ENCODE measurements at regions not wholly inside any gene's neighbourhood (a gene's known extent, or its start where the extent isn't known, plus 50 kb on each side); places are given as distances from the start of the nearest gene placed in this dataset.

- Histone ChIP-seq H2AFZ (no peak overlapping the region), H3K4me3 (no peak overlapping the region), H3K4me2 (no peak overlapping the region), H3K27ac (ENCODE audit: low read depth) (no peak overlapping the region), H3K36me3 (ENCODE audit: insufficient read depth) (no peaks in the 10 kb centered on the region), H3F3A (replicated peaks; ENCODE audit: low read depth) (no peaks in the 10 kb centered on the region), H3K4me1 (ENCODE audit: insufficient read depth) (no peaks in the 10 kb centered on the region), H3K27me3 (ENCODE audit: insufficient read depth) (no peaks in the 10 kb centered on the region), H4K20me1 (replicated peaks; ENCODE audit: insufficient read depth) (no peaks in the 10 kb centered on the region), H3K79me2 (replicated peaks; ENCODE audit: insufficient read depth) (no peaks in the 10 kb centered on the region), H3K9me2 (ENCODE audit: insufficient read depth) (no peaks in the 10 kb centered on the region)
- no peak overlapping the region for H3K4me3 Mint-ChIP-seq
- ATAC-seq (no peak), DNase-seq (ENCODE audit: low spot score) (no peak)
- no peaks in the 10 kb centered on the region for H3K36me3 Mint-ChIP-seq (ENCODE audit: low read depth)
- no peak overlapping the region for H3K27ac Mint-ChIP-seq
- H3K4me1 Mint-ChIP-seq, result peaks cover 10% of the 10 kb centered on the region
- peaks cover 10% of the 10 kb centered on the region for H3K27me3 Mint-ChIP-seq (ENCODE audit: insufficient read depth, low read depth, poor library complexity)
- peaks cover 3% of the 10 kb centered on the region; the same call in 2 of the 3 replicates for H3K9me3 Mint-ChIP-seq
- no peak for TF ChIP-seq NANOG (IDR thresholded peaks at IDR 0.05; ENCODE audit: borderline replicate concordance)
- no peak for TF ChIP-seq CTCF (conservative IDR thresholded peaks at IDR 0.05; ENCODE audit: low read depth in 2 of 2)
- TF ChIP-seq CREB1 (CRISPR knock-in tag; IDR thresholded peaks at IDR 0.05; ENCODE audit: low read depth), result no peak
- no peak for TF ChIP-seq EZH2 (IDR thresholded peaks at IDR 0.05; ENCODE audit: low read depth, unreplicated experiment)
- no peak for TF ChIP-seq ZNF462 (CRISPR knock-in tag; IDR thresholded peaks at IDR 0.05)
- no peak for TF ChIP-seq EZH2phosphoT487 (IDR thresholded peaks at IDR 0.05; ENCODE audit: unreplicated experiment)
- TF ChIP-seq ZNF331 (CRISPR knock-in tag; IDR thresholded peaks at IDR 0.05; ENCODE audit: low read depth), result no peak
- no peak for TF ChIP-seq ZNF114 (CRISPR knock-in tag; IDR thresholded peaks at IDR 0.05)
- no peak for TF ChIP-seq STAT1 (IDR thresholded peaks at IDR 0.05; ENCODE audit: unreplicated experiment)
These were observed 287.8 kb downstream of the XXYLT1 start for GRCh38 chr3:194983121-194983520.

All from GM23338 (cell line).